Astrocyte of the spinal cord (primary cell): ENCODE measurements at regions not wholly inside any gene's neighbourhood (a gene's known extent, or its start where the extent isn't known, plus 50 kb on each side); places are given as distances from the start of the nearest gene placed in this dataset.
"Not testable (repeated sequence)": the region's sequence is repeated elsewhere in the genome, so short reads cannot be mapped to it uniquely, and the experiment has no call there.

ENCODE experiments used
- DNase-seq: peaks from one replicate; pipeline ENCODE4 v3.0.0; 2011; ENCODE audit warnings: low read depth, low spot score
- H3K4me3 ChIP-seq: 2 replicates; pipeline ENCODE4 v1.5.1; 2011; ENCODE audit warnings: low read depth, mild to moderate bottlenecking, low read length, moderate library complexity
- in situ Hi-C: cut with HindIII; loops from 2 replicates; pipeline ENCODE4 v1.10.0; 2017; ENCODE audit warnings: low sequenced_read_pairs
- TF ChIP-seq, protein P1 (sequence below): IDR thresholded peaks from 2 replicates; pipeline ENCODE4 v1.5.1; 2012; ENCODE audit warnings: low read depth, mild to moderate bottlenecking, low read length, inconsistent platforms

DNA sequence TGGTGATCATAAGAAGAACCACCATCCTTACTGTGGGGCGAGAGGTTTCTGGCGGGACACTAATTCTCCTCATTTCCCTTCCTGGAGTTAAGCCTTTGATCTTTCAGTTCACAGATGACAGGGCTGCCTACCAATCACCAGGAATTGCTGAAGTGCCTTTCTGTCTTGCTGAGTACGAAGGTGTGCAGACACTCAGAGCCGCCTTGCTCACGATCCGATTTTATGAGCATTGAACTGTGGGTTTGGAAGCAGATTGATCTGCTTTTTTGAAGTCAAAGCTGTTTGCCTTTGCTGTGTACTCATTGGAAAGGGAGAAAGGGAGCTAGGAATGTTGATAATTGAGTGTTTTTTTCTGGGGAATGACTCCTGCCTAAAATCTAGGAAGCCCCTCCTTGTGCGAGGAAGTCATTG, 129.1 kb upstream of the SALL4 start:
- in situ Hi-C loops, result no loop called here
- TF ChIP-seq, protein P1, sequence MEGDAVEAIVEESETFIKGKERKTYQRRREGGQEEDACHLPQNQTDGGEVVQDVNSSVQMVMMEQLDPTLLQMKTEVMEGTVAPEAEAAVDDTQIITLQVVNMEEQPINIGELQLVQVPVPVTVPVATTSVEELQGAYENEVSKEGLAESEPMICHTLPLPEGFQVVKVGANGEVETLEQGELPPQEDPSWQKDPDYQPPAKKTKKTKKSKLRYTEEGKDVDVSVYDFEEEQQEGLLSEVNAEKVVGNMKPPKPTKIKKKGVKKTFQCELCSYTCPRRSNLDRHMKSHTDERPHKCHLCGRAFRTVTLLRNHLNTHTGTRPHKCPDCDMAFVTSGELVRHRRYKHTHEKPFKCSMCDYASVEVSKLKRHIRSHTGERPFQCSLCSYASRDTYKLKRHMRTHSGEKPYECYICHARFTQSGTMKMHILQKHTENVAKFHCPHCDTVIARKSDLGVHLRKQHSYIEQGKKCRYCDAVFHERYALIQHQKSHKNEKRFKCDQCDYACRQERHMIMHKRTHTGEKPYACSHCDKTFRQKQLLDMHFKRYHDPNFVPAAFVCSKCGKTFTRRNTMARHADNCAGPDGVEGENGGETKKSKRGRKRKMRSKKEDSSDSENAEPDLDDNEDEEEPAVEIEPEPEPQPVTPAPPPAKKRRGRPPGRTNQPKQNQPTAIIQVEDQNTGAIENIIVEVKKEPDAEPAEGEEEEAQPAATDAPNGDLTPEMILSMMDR, result no peak
- no peak for DNase-seq
- H3K4me3 ChIP-seq, result no peak overlapping the region

- in situ Hi-C loops, result no loop called here
- peak; percentile 78 for DNase-seq
- TF ChIP-seq, protein P1, result no peak
- no peak overlapping the region for H3K4me3 ChIP-seq
Observed at GRCh38 chr20:51930775-51931174, 128.5 kb upstream of the SALL4 start.

GRCh38 chr20:51928931-51929330, 126.6 kb upstream of the SALL4 start:
- DNase-seq, result no peak
- no peak overlapping the region for H3K4me3 ChIP-seq
- TF ChIP-seq, protein P1, result no peak
- in situ Hi-C loops, result no loop called here

DNA sequence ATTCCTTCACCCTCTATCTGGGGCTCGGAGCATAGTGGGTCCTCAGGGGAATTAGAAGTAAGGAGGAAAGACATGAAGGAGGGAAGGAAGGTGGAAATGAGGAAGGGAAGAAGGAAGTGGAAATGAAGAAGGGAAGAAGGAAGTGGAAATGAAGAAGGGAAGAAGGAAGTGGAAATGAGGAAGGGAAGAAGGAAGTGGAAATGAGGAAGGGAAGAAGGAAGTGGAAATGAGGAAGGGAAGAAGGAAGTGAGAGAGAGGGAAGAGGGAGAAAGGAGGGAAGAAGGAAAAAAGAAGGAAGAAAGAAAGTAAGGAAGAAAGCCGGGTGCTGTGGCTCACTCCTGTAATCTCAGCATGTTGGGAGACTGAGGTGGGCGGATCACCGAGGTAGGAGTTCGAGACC, 125.6 kb upstream of the SALL4 start:
- DNase-seq, H3K4me3 ChIP-seq, in situ Hi-C loops: not testable (repeated sequence)

GRCh38 chr20:51926670-51927305, 124.5 kb upstream of the SALL4 start:
- in situ Hi-C loops, result no loop called here
- no peak for DNase-seq
- TF ChIP-seq, protein P1, result no peak
- H3K4me3 ChIP-seq, result no peak overlapping the region

GRCh38 chr20:51924509-51924908, 122.2 kb upstream of the SALL4 start:
- no peak overlapping the region for H3K4me3 ChIP-seq
- TF ChIP-seq, protein P1, result no peak
- no peak for DNase-seq
- in situ Hi-C loops, result no loop called here

- TF ChIP-seq, protein P1, result no peak
- no peak for DNase-seq
- in situ Hi-C loops, result no loop called here
- H3K4me3 ChIP-seq, result no peak overlapping the region
Observed at GRCh38 chr20:51923633-51924032, 121.3 kb upstream of the SALL4 start.

DNA sequence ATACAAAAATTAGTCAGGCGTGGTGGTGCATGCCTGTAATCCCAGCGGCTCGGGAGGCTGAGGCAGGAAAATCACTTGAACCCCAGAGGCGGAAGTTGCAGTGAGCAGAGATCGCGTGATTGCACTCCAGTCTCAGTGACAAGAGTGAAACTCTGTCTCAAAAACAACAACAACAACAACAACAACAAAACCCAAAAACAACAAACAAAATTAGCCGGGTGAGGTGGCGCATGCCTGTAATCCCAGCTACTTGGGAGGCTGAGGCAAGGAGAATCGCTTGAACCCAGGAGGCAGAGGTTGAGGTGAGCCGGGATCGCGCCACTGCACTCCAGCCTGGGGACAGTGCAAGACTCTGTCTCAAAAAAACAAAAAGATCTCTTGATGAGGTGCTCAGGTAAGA, 120.5 kb upstream of the SALL4 start:
- DNase-seq, H3K4me3 ChIP-seq, in situ Hi-C loops: not testable (repeated sequence)
